Nephron progenitor cell (in vitro differentiated cells): ENCODE measurements at regions not wholly inside any gene's neighbourhood (a gene's known extent, or its start where the extent isn't known, plus 50 kb on each side); places are given as distances from the start of the nearest gene placed in this dataset.

Experiments
- DNase-seq: peaks from one replicate; pipeline ENCODE4 v3.0.0; 2021
- H3K27ac Mint-ChIP-seq: 2 replicates; pipeline ENCODE4 v1.8.0; 2021; ENCODE audit warnings: mild to moderate bottlenecking, moderate library complexity, mixed read lengths
- H3K27me3 Mint-ChIP-seq: 2 replicates; pipeline ENCODE4 v1.8.0; 2021; ENCODE audit warnings: mild to moderate bottlenecking, low read depth, mixed read lengths; ENCODE audit not compliant: poor library complexity
- H3K36me3 Mint-ChIP-seq: 2 replicates; pipeline ENCODE4 v1.8.0; 2021; ENCODE audit warnings: low read depth, mixed read lengths
- H3K4me1 Mint-ChIP-seq: 2 replicates; pipeline ENCODE4 v1.8.0; 2021; ENCODE audit warnings: mixed read lengths
- H3K4me3 Mint-ChIP-seq: 2 replicates; pipeline ENCODE4 v1.8.0; 2021; ENCODE audit warnings: mild to moderate bottlenecking, moderate library complexity, mixed read lengths
- H3K9me3 Mint-ChIP-seq: 2 replicates; pipeline ENCODE4 v1.8.0; 2021; ENCODE audit warnings: mild to moderate bottlenecking, moderate library complexity, mixed read lengths
- TF ChIP-seq, protein P1 (sequence below): fragments of 200-600 bp; sonication (generic); IDR thresholded peaks from 2 replicates; pipeline ENCODE4 v1.5.0; 2021; ENCODE audit warnings: antibody characterized with exemption

- no peaks in the 10 kb centered on the region for H3K27me3 Mint-ChIP-seq
- peaks cover 52% of the 10 kb centered on the region for H3K4me1 Mint-ChIP-seq
- TF ChIP-seq, protein P1, sequence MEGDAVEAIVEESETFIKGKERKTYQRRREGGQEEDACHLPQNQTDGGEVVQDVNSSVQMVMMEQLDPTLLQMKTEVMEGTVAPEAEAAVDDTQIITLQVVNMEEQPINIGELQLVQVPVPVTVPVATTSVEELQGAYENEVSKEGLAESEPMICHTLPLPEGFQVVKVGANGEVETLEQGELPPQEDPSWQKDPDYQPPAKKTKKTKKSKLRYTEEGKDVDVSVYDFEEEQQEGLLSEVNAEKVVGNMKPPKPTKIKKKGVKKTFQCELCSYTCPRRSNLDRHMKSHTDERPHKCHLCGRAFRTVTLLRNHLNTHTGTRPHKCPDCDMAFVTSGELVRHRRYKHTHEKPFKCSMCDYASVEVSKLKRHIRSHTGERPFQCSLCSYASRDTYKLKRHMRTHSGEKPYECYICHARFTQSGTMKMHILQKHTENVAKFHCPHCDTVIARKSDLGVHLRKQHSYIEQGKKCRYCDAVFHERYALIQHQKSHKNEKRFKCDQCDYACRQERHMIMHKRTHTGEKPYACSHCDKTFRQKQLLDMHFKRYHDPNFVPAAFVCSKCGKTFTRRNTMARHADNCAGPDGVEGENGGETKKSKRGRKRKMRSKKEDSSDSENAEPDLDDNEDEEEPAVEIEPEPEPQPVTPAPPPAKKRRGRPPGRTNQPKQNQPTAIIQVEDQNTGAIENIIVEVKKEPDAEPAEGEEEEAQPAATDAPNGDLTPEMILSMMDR, result no peak
- peaks cover 7% of the 10 kb centered on the region for H3K9me3 Mint-ChIP-seq
- no peak overlapping the region for H3K4me3 Mint-ChIP-seq
- DNase-seq, result no peak
- H3K27ac Mint-ChIP-seq, result no peak overlapping the region
- H3K36me3 Mint-ChIP-seq, result no peaks in the 10 kb centered on the region
Measured at GRCh38 chr4:55259294-55259693, 86.7 kb upstream of the SRD5A3 start.

GRCh38 chr4:55269470-55269869 is 76.6 kb upstream of the SRD5A3 start:
- no peak for DNase-seq
- peaks cover 4% of the 10 kb centered on the region for H3K9me3 Mint-ChIP-seq
- peaks cover 8% of the 10 kb centered on the region for H3K27me3 Mint-ChIP-seq
- TF ChIP-seq, protein P1, result no peak
- no peak overlapping the region for H3K4me3 Mint-ChIP-seq
- no peak overlapping the region for H3K27ac Mint-ChIP-seq
- H3K36me3 Mint-ChIP-seq, result no peaks in the 10 kb centered on the region
- H3K4me1 Mint-ChIP-seq, result no peaks in the 10 kb centered on the region

GRCh38 chr4:55269995-55270394 is 76.0 kb upstream of the SRD5A3 start:
- DNase-seq, result no peak
- H3K4me3 Mint-ChIP-seq, result no peak overlapping the region
- no peak overlapping the region for H3K27ac Mint-ChIP-seq
- H3K27me3 Mint-ChIP-seq, result peaks cover 10% of the 10 kb centered on the region
- peaks cover 4% of the 10 kb centered on the region for H3K9me3 Mint-ChIP-seq
- H3K4me1 Mint-ChIP-seq, result no peaks in the 10 kb centered on the region
- TF ChIP-seq, protein P1, result no peak
- no peaks in the 10 kb centered on the region for H3K36me3 Mint-ChIP-seq

DNA sequence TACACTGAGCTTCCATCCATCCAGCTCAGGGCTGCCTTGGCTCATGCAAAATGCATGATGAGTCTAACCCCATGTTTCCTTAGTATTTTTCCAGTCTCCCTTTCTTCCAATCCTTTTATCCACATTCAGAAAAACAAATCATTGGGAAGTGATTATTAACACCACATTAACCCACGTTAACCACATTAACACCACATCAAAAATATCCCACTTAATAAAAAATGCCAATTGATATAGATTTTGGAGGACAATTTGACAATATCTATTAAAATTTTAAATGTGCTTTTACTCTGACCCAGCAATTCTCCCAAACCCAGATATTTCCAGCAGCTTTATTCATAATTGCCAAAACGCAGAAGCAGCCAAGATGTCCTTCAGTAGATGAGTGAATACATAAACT is 75.6 kb upstream of the SRD5A3 start:
- DNase-seq, result no peak
- H3K27ac Mint-ChIP-seq, result no peak overlapping the region
- H3K4me3 Mint-ChIP-seq, result no peak overlapping the region
- TF ChIP-seq, protein P1, result no peak
- H3K4me1 Mint-ChIP-seq, result no peaks in the 10 kb centered on the region
- peaks cover 4% of the 10 kb centered on the region for H3K9me3 Mint-ChIP-seq
- H3K36me3 Mint-ChIP-seq, result no peaks in the 10 kb centered on the region
- peaks cover 10% of the 10 kb centered on the region for H3K27me3 Mint-ChIP-seq

DNA sequence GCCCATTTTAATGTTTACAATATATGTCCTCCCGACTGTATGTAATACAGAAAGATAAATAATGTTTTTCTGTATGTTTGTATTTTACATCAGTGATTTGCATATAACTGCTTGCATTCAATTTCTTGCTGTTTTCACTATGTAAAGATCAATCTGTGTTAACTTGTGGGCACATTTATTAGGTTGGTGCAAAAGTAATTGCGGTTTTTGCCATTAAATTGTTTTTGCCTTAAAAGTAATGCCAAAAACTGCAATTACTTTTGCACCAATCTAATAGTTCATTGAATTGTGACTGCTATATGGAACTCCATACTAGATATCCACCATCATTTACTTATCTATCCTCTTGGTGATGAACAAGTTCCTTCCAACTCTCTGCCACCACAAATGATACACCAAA is 73.9 kb upstream of the SRD5A3 start:
- TF ChIP-seq, protein P1, result no peak
- no peak for DNase-seq
- Mint-ChIP-seq H3K27ac (no peak overlapping the region), H3K4me3 (no peak overlapping the region), H3K36me3 (no peaks in the 10 kb centered on the region), H3K9me3 (peaks cover 4% of the 10 kb centered on the region), H3K4me1 (no peaks in the 10 kb centered on the region), H3K27me3 (peaks cover 10% of the 10 kb centered on the region)

GRCh38 chr4:55272589-55272988 is 73.5 kb upstream of the SRD5A3 start:
- no peak for DNase-seq
- H3K27me3 Mint-ChIP-seq, result peaks cover 10% of the 10 kb centered on the region
- H3K36me3 Mint-ChIP-seq, result no peaks in the 10 kb centered on the region
- H3K4me3 Mint-ChIP-seq, result no peak overlapping the region
- TF ChIP-seq, protein P1, result no peak
- H3K27ac Mint-ChIP-seq, result no peak overlapping the region
- H3K9me3 Mint-ChIP-seq, result peaks cover 4% of the 10 kb centered on the region
- no peaks in the 10 kb centered on the region for H3K4me1 Mint-ChIP-seq
